ENCODE measurements at regions not wholly inside any gene's neighbourhood (a gene's known extent, or its start where the extent isn't known, plus 50 kb on each side); places are given as distances from the start of the nearest gene placed in this dataset.
"Not testable (repeated sequence)": the region's sequence is repeated elsewhere in the genome, so short reads cannot be mapped to it uniquely, and the experiment has no call there.

DNA sequence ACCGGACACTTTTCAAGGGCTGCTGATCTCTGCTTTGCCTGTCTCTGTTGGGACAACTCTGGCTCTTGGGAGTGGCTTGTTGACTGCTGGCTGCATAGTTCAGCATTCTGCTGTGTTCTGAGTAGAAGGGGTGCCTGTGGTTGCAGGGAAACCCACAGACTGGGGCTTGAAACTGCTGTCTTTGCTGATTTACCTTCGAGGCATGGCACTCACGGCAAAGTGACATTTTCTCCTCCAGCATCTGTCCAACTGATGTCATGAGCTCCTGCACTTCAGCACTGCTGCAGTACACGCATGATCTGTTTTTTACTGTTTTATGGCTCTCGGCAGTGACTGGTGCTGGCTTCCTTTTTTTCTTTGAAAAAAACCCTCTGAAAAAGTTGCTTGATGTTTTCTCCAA lies 69.2 kb downstream of the SPATA31D1 start:
- ChIA-PET POLR2A (no interaction called here), CTCF (no interaction called here)
- DNase-seq (ENCODE audit: low read depth in 1 of 2, low spot score in 1 of 2) (no peak), ATAC-seq (no peak), FAIRE-seq (no peak)
- TF ChIP-seq BCL3 (IDR thresholded peaks at IDR 0.05) (no peak), EHMT2 (IDR thresholded peaks at IDR 0.05; ENCODE audit: low read depth) (no peak), MAZ (IDR thresholded peaks at IDR 0.05; ENCODE audit: borderline replicate concordance, low read depth, low read length) (no peak), CHD4 (IDR thresholded peaks at IDR 0.05; ENCODE audit: borderline replicate concordance) (no peak), HEYL (CRISPR knock-in tag; IDR thresholded peaks at IDR 0.05) (no peak), E2F6 (IDR thresholded peaks at IDR 0.05; ENCODE audit: borderline replicate concordance, low read depth) (no peak), BHLHE40 (IDR thresholded peaks at IDR 0.05; ENCODE audit: low read depth, low read length) (no peak), HES2 (IDR thresholded peaks at IDR 0.05) (no peak), NR3C1 (IDR thresholded peaks at IDR 0.05) (no peak), RAD21 (conservative IDR thresholded peaks at IDR 0.05 in 1 of 2, IDR thresholded peaks at IDR 0.05 in 1 of 2) (no peak), CBX8 (IDR thresholded peaks at IDR 0.05) (no peak), RCOR1 (IDR thresholded peaks at IDR 0.05; ENCODE audit: low read depth, low read length) (no peak), RNF2 (IDR thresholded peaks at IDR 0.05; ENCODE audit: borderline replicate concordance, low read depth) (no peak), RARB (CRISPR knock-in tag; IDR thresholded peaks at IDR 0.05) (no peak), TP53 (CRISPR knock-in tag; IDR thresholded peaks at IDR 0.05) (no peak), FOSL2 (IDR thresholded peaks at IDR 0.05) (no peak), FOSL2 (CRISPR knock-in tag; IDR thresholded peaks at IDR 0.05) (no peak), HOXA7 (CRISPR knock-in tag; IDR thresholded peaks at IDR 0.05) (no peak), CHD2 (IDR thresholded peaks at IDR 0.05; ENCODE audit: low read length, partially characterized antibody) (no peak)
- TF ChIP-seq, protein P1, sequence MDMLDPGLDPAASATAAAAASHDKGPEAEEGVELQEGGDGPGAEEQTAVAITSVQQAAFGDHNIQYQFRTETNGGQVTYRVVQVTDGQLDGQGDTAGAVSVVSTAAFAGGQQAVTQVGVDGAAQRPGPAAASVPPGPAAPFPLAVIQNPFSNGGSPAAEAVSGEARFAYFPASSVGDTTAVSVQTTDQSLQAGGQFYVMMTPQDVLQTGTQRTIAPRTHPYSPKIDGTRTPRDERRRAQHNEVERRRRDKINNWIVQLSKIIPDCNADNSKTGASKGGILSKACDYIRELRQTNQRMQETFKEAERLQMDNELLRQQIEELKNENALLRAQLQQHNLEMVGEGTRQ (IDR thresholded peaks at IDR 0.05): no peak
- no peaks in the 10 kb centered on the region for H3K4me1 ChIP-seq
- H3K27ac ChIP-seq: no peak overlapping the region
- H3K4me3 ChIP-seq: no peak overlapping the region
- 51% methylated on average over 5 of the region's 5 CpGs for WGBS (ENCODE audit: missing lambda C conversion rate)
- no peaks in the 10 kb centered on the region for H3K9me3 ChIP-seq
- no peak overlapping the region for H3K4me2 ChIP-seq

GRCh38 chr9:82061801-82062200 lies 73.2 kb downstream of the SPATA31D1 start:
- ATAC-seq; FAIRE-seq; H3K4me1 ChIP-seq; H3K9me3 ChIP-seq; POLR2A ChIA-PET; H3K4me2 ChIP-seq; DNase-seq (ENCODE audit: low read depth in 1 of 2, low spot score in 1 of 2); H3K27ac ChIP-seq; H3K4me3 ChIP-seq; CTCF ChIA-PET: not testable (repeated sequence)
- 81% methylated on average over 7 of the region's 7 CpGs for WGBS (ENCODE audit: missing lambda C conversion rate)

- POLR2A ChIA-PET: no interaction called here
- TF ChIP-seq RARB (CRISPR knock-in tag; IDR thresholded peaks at IDR 0.05): no peak
- TF ChIP-seq, protein P2, sequence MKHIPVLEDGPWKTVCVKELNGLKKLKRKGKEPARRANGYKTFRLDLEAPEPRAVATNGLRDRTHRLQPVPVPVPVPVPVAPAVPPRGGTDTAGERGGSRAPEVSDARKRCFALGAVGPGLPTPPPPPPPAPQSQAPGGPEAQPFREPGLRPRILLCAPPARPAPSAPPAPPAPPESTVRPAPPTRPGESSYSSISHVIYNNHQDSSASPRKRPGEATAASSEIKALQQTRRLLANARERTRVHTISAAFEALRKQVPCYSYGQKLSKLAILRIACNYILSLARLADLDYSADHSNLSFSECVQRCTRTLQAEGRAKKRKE (CRISPR knock-in tag; IDR thresholded peaks at IDR 0.05; ENCODE audit: low read depth): no peak
- Histone ChIP-seq H3K4me1 (no peaks in the 10 kb centered on the region), H3K27ac (no peak overlapping the region), H3K9me3 (no peaks in the 10 kb centered on the region), H3K4me3 (no peak overlapping the region), H3K4me2 (no peak overlapping the region)
- CTCF ChIA-PET: interaction anchor here (0.6 kb wide), 1 partner anchor 48 kb away, joined by 3 read pairs; no protein-coding TSS in a partner anchor
- WGBS (ENCODE audit: missing lambda C conversion rate): 83% methylated on average over 12 of the region's 12 CpGs
- ATAC-seq: no peak
- no peak for DNase-seq (ENCODE audit: low read depth in 1 of 2, low spot score in 1 of 2)
- FAIRE-seq: no peak
These were observed 73.7 kb downstream of the SPATA31D1 start for GRCh38 chr9:82062245-82062644.

All from A549 (cell line).